ENCODE measurements at regions not wholly inside any gene's neighbourhood (a gene's known extent, or its start where the extent isn't known, plus 50 kb on each side); places are given as distances from the start of the nearest gene placed in this dataset.

DNA sequence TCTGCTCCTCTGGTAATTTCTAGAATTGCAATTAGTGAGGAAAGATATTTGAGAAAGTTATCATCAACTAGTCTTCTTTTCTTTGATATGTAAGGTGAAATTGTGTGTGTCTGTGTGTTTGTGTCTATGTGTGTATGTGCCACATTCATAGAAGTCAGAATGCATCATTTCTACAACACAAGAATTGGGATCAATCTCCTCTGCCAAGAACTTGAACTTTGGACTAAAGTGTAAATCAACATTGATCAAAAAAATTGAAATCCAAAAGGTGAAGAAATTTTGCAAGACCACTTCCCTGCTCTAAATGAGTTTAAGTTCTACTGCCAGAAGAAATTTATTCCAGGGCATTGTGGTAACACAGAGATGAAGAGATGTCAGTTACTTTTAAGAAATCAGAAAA is 1072.8 kb downstream of the GRM8 start:
- TF ChIP-seq LEF1 (IDR thresholded peaks at IDR 0.05; ENCODE audit: borderline replicate concordance) (no peak), HDGF (IDR thresholded peaks at IDR 0.05; ENCODE audit: borderline replicate concordance) (no peak), CTBP1 (IDR thresholded peaks at IDR 0.05; ENCODE audit: borderline replicate concordance) (no peak), ELF4 (IDR thresholded peaks at IDR 0.05) (no peak), ZNF384 (IDR thresholded peaks at IDR 0.05) (no peak), SP1 (IDR thresholded peaks at IDR 0.05) (no peak), FOXK2 (IDR thresholded peaks at IDR 0.05) (no peak), SUZ12 (IDR thresholded peaks at IDR 0.05) (no peak), FOXA1 (IDR thresholded peaks at IDR 0.05) (no peak), TARDBP (IDR thresholded peaks at IDR 0.05) (no peak), ARNT (IDR thresholded peaks at IDR 0.05) (no peak), NFRKB (IDR thresholded peaks at IDR 0.05) (no peak), L3MBTL2 (conservative IDR thresholded peaks at IDR 0.05) (no peak), FOXM1 (IDR thresholded peaks at IDR 0.05; ENCODE audit: borderline replicate concordance) (no peak), BHLHE40 (IDR thresholded peaks at IDR 0.05; ENCODE audit: borderline replicate concordance) (no peak)
- TF ChIP-seq, protein P1, sequence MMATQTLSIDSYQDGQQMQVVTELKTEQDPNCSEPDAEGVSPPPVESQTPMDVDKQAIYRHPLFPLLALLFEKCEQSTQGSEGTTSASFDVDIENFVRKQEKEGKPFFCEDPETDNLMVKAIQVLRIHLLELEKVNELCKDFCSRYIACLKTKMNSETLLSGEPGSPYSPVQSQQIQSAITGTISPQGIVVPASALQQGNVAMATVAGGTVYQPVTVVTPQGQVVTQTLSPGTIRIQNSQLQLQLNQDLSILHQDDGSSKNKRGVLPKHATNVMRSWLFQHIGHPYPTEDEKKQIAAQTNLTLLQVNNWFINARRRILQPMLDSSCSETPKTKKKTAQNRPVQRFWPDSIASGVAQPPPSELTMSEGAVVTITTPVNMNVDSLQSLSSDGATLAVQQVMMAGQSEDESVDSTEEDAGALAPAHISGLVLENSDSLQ (IDR thresholded peaks at IDR 0.05), result no peak
- DNase-seq (ENCODE audit: extremely low spot score), result no peak
- ChIA-PET CTCF (no interaction called here), POLR2A (no interaction called here)

DNA sequence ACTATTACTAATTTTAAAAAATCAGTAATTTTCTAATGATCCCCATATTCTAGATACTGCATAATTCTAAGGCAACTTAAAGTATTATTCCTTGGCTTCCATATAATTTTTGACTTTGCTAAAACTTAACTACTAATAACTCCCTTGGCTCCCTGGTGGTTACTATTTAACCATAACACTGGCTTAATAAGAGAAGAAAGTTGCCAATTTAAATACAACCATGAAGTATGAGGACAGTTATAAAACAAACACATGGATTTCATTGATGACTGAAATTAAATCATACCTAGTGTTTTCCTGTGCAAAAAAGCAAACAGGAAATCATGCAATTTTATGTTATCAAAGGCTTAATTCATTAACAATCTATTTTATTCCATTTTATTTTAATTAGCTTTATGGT is 1073.9 kb downstream of the GRM8 start:
- ChIA-PET CTCF (no interaction called here), POLR2A (no interaction called here)
- TF ChIP-seq CTBP1 (IDR thresholded peaks at IDR 0.05; ENCODE audit: borderline replicate concordance), result no peak
- TF ChIP-seq NFRKB (IDR thresholded peaks at IDR 0.05), result no peak
- TF ChIP-seq LEF1 (IDR thresholded peaks at IDR 0.05; ENCODE audit: borderline replicate concordance), result no peak
- no peak for TF ChIP-seq TARDBP (IDR thresholded peaks at IDR 0.05)
- DNase-seq (ENCODE audit: extremely low spot score), result no peak

DNA sequence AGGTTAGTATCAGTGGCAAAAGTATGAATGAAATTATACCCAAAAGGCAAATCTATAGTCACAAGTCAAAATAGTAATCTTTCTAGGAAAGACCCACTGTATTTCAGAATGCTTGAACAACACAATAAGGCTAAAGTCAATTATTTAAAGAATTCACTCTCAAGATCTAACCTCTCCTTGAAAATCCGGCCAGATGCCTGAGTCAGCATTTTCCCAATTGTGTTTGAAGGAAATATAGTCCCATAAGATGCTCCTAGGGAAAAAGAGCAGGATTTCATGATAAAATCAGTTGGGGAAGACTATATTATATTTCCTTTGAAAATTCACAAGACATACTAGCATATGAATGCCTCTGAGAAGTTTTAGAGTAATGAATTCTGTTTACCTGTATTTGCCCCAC is 1075.0 kb downstream of the GRM8 start:
- no peak for TF ChIP-seq SUZ12 (IDR thresholded peaks at IDR 0.05)
- TF ChIP-seq TARDBP (IDR thresholded peaks at IDR 0.05), result no peak
- TF ChIP-seq LEF1 (IDR thresholded peaks at IDR 0.05; ENCODE audit: borderline replicate concordance), result no peak
- no peak for TF ChIP-seq SP1 (IDR thresholded peaks at IDR 0.05)
- no peak for TF ChIP-seq CTBP1 (IDR thresholded peaks at IDR 0.05; ENCODE audit: borderline replicate concordance)
- TF ChIP-seq ZNF384 (IDR thresholded peaks at IDR 0.05), result no peak
- no peak for TF ChIP-seq ARNT (IDR thresholded peaks at IDR 0.05)
- no peak for TF ChIP-seq L3MBTL2 (conservative IDR thresholded peaks at IDR 0.05)
- no peak for TF ChIP-seq ELF4 (IDR thresholded peaks at IDR 0.05)
- TF ChIP-seq FOXK2 (IDR thresholded peaks at IDR 0.05), result no peak
- no peak for TF ChIP-seq FOXM1 (IDR thresholded peaks at IDR 0.05; ENCODE audit: borderline replicate concordance)
- no peak for TF ChIP-seq BHLHE40 (IDR thresholded peaks at IDR 0.05; ENCODE audit: borderline replicate concordance)
- TF ChIP-seq, protein P1 (IDR thresholded peaks at IDR 0.05), result no peak
- TF ChIP-seq NFRKB (IDR thresholded peaks at IDR 0.05), result no peak
- no peak for TF ChIP-seq FOXA1 (IDR thresholded peaks at IDR 0.05)
- TF ChIP-seq HDGF (IDR thresholded peaks at IDR 0.05; ENCODE audit: borderline replicate concordance), result no peak
- ChIA-PET POLR2A (no interaction called here), CTCF (no interaction called here)

DNA sequence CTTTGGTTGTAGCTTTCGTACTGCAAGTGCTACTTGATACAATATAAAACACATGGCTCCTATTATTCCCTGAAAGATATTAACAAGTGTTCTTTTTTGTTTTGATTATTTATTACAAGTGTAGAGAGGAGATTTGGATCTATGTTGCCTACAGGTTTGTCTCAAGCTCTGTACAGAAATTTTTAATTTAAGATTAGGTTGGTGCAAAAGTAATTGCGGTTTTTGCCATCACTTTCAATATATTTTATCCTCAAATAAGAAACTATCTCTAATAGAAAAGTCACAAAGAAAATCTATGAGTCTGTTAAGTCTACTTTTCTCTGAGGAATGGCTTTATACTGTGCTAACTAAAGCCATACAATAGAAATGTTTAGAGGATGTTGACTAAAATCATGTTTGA is 1086.1 kb downstream of the GRM8 start:
- TF ChIP-seq L3MBTL2 (conservative IDR thresholded peaks at IDR 0.05) (no peak), SUZ12 (IDR thresholded peaks at IDR 0.05) (no peak), ZNF384 (IDR thresholded peaks at IDR 0.05) (no peak), ELF4 (IDR thresholded peaks at IDR 0.05) (0 out of 2 replicates have a peak, but pooled peaks have one; percentile 56)
- ChIA-PET POLR2A (no interaction called here), CTCF (no interaction called here)
- DNase-seq (ENCODE audit: extremely low spot score), result no peak

More for the DNA sequence above, 1075.0 kb downstream of the GRM8 start:
- DNase-seq (ENCODE audit: extremely low spot score), result no peak

DNA sequence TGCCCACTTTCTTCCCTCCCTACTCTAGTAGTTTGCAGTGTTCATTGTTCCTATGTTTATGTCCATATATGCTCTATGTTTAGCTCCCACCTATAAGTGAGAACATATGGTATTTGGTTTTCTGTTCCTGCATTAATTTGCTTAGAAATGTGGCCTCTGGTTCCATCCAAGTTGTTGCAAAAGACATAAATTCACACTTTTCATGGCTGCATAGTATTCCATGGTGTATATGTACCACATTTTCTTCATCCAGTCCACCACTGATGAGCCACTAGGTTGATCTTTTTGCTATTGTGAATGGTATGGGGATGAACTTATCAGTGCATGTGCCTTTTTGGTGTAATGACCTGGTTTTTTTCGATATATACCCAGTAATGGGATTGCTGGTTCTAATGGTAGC is 1089.1 kb downstream of the GRM8 start:
- DNase-seq (ENCODE audit: extremely low spot score), result no peak
- ChIA-PET POLR2A (no interaction called here), CTCF (no interaction called here)
- TF ChIP-seq ZNF384 (IDR thresholded peaks at IDR 0.05) (no peak), LEF1 (IDR thresholded peaks at IDR 0.05; ENCODE audit: borderline replicate concordance) (no peak), BHLHE40 (IDR thresholded peaks at IDR 0.05; ENCODE audit: borderline replicate concordance) (no peak), SP1 (IDR thresholded peaks at IDR 0.05) (no peak)
- TF ChIP-seq, protein P1 (IDR thresholded peaks at IDR 0.05), result no peak

DNA sequence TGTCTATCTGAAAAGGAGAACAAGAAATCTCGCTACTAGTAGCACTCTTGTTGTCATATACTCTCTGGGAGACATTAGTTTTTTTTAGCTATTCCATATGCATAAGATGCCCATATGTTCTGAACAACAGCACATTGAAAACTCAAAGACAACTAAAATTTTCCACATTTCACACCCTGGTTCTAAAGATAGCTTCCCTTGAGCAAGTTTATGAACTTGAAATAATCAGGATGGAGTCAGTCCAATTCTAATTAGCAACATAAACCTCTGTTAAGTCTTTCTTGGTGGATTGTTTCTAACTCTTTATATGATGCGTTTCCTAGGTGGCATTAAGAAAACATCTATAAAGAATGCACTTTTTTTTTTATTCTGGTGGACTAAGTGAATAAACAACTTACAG is 1095.3 kb downstream of the GRM8 start:
- CTCF ChIA-PET, result no interaction called here
- no peak for DNase-seq (ENCODE audit: extremely low spot score)
- POLR2A ChIA-PET, result no interaction called here
- TF ChIP-seq SP1 (IDR thresholded peaks at IDR 0.05), result no peak
- TF ChIP-seq FOXK2 (IDR thresholded peaks at IDR 0.05), result no peak
- no peak for TF ChIP-seq HDGF (IDR thresholded peaks at IDR 0.05; ENCODE audit: borderline replicate concordance)
- no peak for TF ChIP-seq FOXM1 (IDR thresholded peaks at IDR 0.05; ENCODE audit: borderline replicate concordance)
- no peak for TF ChIP-seq ZNF384 (IDR thresholded peaks at IDR 0.05)
- no peak for TF ChIP-seq ELF4 (IDR thresholded peaks at IDR 0.05)
- no peak for TF ChIP-seq LEF1 (IDR thresholded peaks at IDR 0.05; ENCODE audit: borderline replicate concordance)
- TF ChIP-seq L3MBTL2 (conservative IDR thresholded peaks at IDR 0.05), result no peak
- TF ChIP-seq TARDBP (IDR thresholded peaks at IDR 0.05), result no peak

DNA sequence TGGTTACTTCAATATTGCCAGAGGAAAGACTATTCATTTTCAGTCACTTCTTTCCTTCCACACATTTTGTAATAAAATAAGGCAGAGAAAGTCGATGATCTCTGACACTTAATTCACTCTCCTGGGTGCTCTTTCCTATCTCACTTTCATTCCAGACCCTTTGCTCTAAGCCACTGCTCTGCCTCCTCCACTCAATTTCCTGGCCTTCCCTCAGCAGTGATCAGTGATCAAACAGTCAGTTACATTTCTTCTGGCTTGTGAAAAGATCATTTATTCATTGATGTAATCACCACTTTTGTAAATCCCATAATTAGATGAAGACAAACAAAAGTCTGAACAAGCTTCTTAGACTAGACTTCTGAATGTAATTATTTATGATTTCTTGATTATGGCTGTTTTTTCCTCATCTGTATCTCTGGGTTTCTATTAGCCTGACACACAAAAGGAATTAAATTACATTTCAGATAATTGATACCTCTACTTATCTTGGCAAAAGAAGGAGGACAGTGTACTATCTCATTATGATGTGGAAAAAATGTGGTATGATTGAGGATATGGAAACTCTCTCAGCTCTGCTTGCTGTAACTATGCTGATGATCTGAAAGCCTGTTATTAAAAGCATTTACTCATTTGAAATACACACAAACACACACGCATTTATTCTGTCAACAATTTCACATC is 1102.3 kb downstream of the GRM8 start:
- TF ChIP-seq, protein P1 (IDR thresholded peaks at IDR 0.05), result no peak
- TF ChIP-seq TARDBP (IDR thresholded peaks at IDR 0.05), result no peak
- no peak for TF ChIP-seq SP1 (IDR thresholded peaks at IDR 0.05)
- TF ChIP-seq BHLHE40 (IDR thresholded peaks at IDR 0.05; ENCODE audit: borderline replicate concordance), result no peak
- no peak for TF ChIP-seq FOXA1 (IDR thresholded peaks at IDR 0.05)
- no peak for TF ChIP-seq FOXM1 (IDR thresholded peaks at IDR 0.05; ENCODE audit: borderline replicate concordance)
- no peak for TF ChIP-seq ZNF384 (IDR thresholded peaks at IDR 0.05)
- TF ChIP-seq LEF1 (IDR thresholded peaks at IDR 0.05; ENCODE audit: borderline replicate concordance), result no peak
- no peak for TF ChIP-seq ELF4 (IDR thresholded peaks at IDR 0.05)
- TF ChIP-seq CTBP1 (IDR thresholded peaks at IDR 0.05; ENCODE audit: borderline replicate concordance), result no peak
- TF ChIP-seq ARNT (IDR thresholded peaks at IDR 0.05), result no peak
- TF ChIP-seq SUZ12 (IDR thresholded peaks at IDR 0.05), result no peak
- no peak for TF ChIP-seq L3MBTL2 (conservative IDR thresholded peaks at IDR 0.05)
- no peak for TF ChIP-seq FOXK2 (IDR thresholded peaks at IDR 0.05)
- TF ChIP-seq NFRKB (IDR thresholded peaks at IDR 0.05), result no peak
- no peak for TF ChIP-seq HDGF (IDR thresholded peaks at IDR 0.05; ENCODE audit: borderline replicate concordance)
- POLR2A ChIA-PET, result no interaction called here
- CTCF ChIA-PET, result no interaction called here
- DNase-seq (ENCODE audit: extremely low spot score), result no peak

Data from HEK293T (cell line).